ENCODE measurements at regions not wholly inside any gene's neighbourhood (a gene's known extent, or its start where the extent isn't known, plus 50 kb on each side); places are given as distances from the start of the nearest gene placed in this dataset.

DNA sequence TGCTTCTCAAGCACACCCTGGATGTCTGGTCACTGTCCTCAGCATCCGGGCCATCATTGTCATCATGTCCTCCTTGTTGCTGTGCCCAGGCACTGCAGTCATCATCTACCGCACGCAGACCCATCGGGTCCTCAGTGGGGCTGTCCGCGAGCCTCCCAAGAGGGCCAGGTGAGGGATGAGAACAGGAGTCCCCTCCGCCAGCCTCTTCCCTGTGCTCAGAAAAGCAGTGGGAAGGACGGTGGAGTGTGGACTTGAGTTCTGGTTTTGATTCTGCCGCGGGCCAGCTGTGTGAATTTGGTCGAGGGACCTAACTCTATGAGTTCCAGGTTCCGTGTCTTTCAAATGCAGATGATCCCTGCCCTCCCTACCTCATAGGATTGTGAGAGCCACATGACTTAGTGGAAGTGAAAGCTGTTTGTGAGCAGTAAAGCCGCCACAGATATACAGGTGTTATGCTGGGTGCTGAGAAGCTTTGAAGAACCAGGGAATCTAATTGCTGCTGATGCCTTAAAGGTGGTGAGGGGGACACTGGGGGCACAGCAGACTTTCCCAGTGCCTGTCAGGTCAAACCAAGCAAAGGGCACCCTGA is 122.9 kb upstream of the RAP1B start:
- DNase-seq (no peak), ATAC-seq (no peak)
- Histone ChIP-seq H3K36me3 (replicated peaks in 1 of 2; ENCODE audit: insufficient read depth in 1 of 2, low read depth in 2 of 2) (no peaks in the 10 kb centered on the region), H3K9me3 (no peaks in the 10 kb centered on the region), H3K27me3 (no peaks in the 10 kb centered on the region), H3K4me3 (no peak overlapping the region), H3K4me1 (no peaks in the 10 kb centered on the region), H3K27ac (no peak overlapping the region)
- WGBS, 2 donors, result 61 to 85% methylated on average over 5 to 13 of the region's 13 CpGs
- intact Hi-C loops (cut with DNase I), result no loop called here
- no peak for TF ChIP-seq POLR2A (IDR thresholded peaks at IDR 0.05)
- TF ChIP-seq, protein P1, sequence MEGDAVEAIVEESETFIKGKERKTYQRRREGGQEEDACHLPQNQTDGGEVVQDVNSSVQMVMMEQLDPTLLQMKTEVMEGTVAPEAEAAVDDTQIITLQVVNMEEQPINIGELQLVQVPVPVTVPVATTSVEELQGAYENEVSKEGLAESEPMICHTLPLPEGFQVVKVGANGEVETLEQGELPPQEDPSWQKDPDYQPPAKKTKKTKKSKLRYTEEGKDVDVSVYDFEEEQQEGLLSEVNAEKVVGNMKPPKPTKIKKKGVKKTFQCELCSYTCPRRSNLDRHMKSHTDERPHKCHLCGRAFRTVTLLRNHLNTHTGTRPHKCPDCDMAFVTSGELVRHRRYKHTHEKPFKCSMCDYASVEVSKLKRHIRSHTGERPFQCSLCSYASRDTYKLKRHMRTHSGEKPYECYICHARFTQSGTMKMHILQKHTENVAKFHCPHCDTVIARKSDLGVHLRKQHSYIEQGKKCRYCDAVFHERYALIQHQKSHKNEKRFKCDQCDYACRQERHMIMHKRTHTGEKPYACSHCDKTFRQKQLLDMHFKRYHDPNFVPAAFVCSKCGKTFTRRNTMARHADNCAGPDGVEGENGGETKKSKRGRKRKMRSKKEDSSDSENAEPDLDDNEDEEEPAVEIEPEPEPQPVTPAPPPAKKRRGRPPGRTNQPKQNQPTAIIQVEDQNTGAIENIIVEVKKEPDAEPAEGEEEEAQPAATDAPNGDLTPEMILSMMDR (IDR thresholded peaks at IDR 0.05), result no peak

DNA sequence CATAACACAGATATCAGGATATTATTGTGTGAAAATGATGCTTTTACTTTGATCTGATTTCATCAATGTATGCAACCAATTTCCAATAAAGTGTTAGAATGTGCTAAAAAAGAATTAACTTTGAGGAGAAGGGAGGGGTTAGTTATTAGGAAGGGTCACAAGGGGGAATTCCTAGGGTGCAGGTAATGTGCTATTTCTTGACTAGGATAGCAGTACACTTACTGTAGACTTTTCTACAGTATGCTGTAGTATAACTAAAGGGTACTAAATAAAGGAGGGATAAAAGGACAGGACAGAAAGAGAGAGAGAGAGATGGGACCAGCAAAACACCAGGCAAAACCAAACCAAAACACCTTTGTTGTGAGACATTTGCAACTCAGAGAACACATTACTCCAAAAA is 121.4 kb upstream of the RAP1B start:
- no peaks in the 10 kb centered on the region for H3K27me3 ChIP-seq
- no peaks in the 10 kb centered on the region for H3K9me3 ChIP-seq
- no peak for ATAC-seq
- no peaks in the 10 kb centered on the region for H3K36me3 ChIP-seq (replicated peaks in 1 of 2; ENCODE audit: insufficient read depth in 1 of 2, low read depth in 2 of 2)
- DNase-seq, result no peak
- no peak overlapping the region for H3K4me3 ChIP-seq
- TF ChIP-seq, protein P1 (IDR thresholded peaks at IDR 0.05), result no peak
- TF ChIP-seq POLR2A (IDR thresholded peaks at IDR 0.05), result no peak
- no peaks in the 10 kb centered on the region for H3K4me1 ChIP-seq
- no peak overlapping the region for H3K27ac ChIP-seq
- intact Hi-C loops (cut with DNase I), result no loop called here

DNA sequence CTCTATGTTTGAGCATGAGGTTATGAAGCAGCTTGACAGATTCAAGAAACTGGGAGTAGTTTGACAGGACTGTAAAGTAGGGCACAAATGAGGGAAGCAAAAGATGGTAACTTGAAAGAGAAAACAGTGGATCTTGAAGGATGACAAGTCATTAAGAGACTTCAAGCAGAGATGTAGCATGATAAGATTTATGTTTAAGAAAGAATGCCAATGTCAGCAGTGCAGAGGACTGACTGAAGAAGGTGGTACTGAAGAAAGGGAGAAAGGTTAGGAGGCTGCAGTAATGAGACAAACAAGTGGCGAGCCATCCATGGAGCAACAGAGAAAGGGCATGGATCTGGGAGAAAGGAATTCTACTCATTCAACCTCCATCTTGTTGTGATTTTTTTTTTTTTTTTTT is 120.2 kb upstream of the RAP1B start:
- DNase-seq, result no peak
- no peak for ATAC-seq
- TF ChIP-seq, protein P1 (IDR thresholded peaks at IDR 0.05), result no peak
- no peak for TF ChIP-seq POLR2A (IDR thresholded peaks at IDR 0.05)
- Histone ChIP-seq H3K4me3 (no peak overlapping the region), H3K36me3 (replicated peaks in 1 of 2; ENCODE audit: insufficient read depth in 1 of 2, low read depth in 2 of 2) (no peaks in the 10 kb centered on the region), H3K9me3 (no peaks in the 10 kb centered on the region), H3K4me1 (no peaks in the 10 kb centered on the region), H3K27ac (no peak overlapping the region), H3K27me3 (no peaks in the 10 kb centered on the region)
- WGBS, 2 donors, result 75 to 92% methylated on average over 1 of the region's 1 CpG
- intact Hi-C loops (cut with DNase I), result no loop called here

DNA sequence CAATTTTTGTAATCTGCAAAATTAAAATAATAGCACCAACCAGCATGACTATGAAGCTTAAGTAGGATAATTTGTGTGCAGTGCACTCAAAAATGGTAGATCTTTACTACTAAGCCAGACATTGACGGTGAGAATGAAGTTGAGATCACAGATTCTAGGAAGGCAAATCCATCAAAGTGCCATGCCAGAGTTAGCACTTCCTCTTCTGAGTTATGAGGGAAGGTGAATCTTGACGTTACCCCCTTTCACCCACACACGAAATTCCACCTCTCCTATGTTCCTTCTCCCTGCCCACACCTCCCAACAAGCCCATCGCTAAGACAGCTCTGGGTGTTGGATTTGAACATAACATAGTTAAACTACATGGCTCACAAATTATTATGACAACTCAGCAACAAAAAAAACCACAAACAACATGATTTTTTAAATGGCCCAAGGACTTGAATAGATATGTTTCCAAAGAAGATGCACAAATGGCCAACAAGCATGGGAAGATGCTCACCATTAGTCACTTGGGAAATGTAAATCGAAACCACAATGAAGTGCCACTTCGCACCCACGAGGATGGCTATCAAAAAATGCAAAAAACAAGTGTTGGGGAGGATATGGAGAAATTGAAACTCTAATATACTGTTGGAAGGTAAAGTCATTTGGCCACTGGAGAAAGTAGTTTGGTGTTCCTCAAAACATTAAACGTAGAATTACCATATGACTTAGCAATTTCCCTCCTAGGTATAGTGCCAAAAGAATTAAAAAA is 119.3 kb upstream of the RAP1B start:
- no peak overlapping the region for H3K27ac ChIP-seq
- H3K4me3 ChIP-seq, result no peak overlapping the region
- no peak for DNase-seq
- H3K4me1 ChIP-seq, result no peaks in the 10 kb centered on the region
- H3K36me3 ChIP-seq (replicated peaks in 1 of 2; ENCODE audit: insufficient read depth in 1 of 2, low read depth in 2 of 2), result no peaks in the 10 kb centered on the region
- no peaks in the 10 kb centered on the region for H3K9me3 ChIP-seq
- 66 to 74% methylated on average over 8 of the region's 8 CpGs for WGBS, 2 donors
- H3K27me3 ChIP-seq, result no peaks in the 10 kb centered on the region
- intact Hi-C loops (cut with DNase I), result no loop called here
- TF ChIP-seq, protein P1 (IDR thresholded peaks at IDR 0.05), result no peak
- no peak for TF ChIP-seq POLR2A (IDR thresholded peaks at IDR 0.05)
- ATAC-seq, result no peak

Data from body of pancreas (tissue), 4 donors.